ENCODE measurements at regions not wholly inside any gene's neighbourhood (a gene's known extent, or its start where the extent isn't known, plus 50 kb on each side); places are given as distances from the start of the nearest gene placed in this dataset.

DNA sequence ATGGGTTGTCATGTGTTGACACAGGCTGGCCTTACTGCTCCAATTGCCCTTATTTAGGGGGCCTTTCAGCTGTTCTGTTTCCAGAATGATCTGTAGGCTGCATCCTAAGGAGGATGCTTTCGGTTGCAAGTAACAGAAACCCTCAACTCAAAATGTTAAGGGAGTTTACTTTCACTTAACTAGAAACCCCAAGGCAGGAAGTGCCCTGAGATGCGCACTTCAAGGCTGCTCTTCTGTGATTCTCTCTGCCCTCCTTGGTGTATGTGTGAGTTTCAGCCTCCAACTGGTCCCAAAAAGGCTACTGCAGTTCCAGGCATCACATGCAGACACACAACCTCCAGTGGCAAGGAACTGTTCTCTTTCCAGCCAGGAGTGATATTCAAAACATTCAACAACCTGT lies 97.3 kb upstream of the ATP6AP2 start:
- no TSS peak for BruUV-seq (replicated peaks)
- ChIA-PET POLR2A (no interaction called here), CTCF (ENCODE audit: low intra/inter-chr PET ratio, low total read pairs) (no interaction called here)
- WGBS (ENCODE audit: low lambda C conversion rate): no CpG with 5 or more reads among the region's 2 CpGs
- H3K27ac ChIP-seq (ENCODE audit: extremely low read length, insufficient read depth, low read length): no peak overlapping the region
- no peak overlapping the region for H3K9ac ChIP-seq (ENCODE audit: insufficient read depth, low read depth, low read length)
- in situ Hi-C loops (cut with HindIII; ENCODE audit: extremely low pct_ligation_motif_present, low pct_unique_long_range_greater_than_20kb) (no loop called here), intact Hi-C loops (cut with micrococcal nuclease; ENCODE audit: unreplicated experiment) (no loop called here)
- no peak overlapping the region for H3K4me2 ChIP-seq (ENCODE audit: low read depth, low read length)
- no peaks in the 10 kb centered on the region for H3K9me3 ChIP-seq (ENCODE audit: low read length)
- H3K4me1 ChIP-seq (ENCODE audit: insufficient read depth, low read length): no peaks in the 10 kb centered on the region
- no peak overlapping the region for H2AFZ ChIP-seq (ENCODE audit: low read length)
- H3K27me3 ChIP-seq (ENCODE audit: control insufficient read depth in 1 of 2, insufficient read depth in 2 of 2, low read length in 2 of 2): no peaks in the 10 kb centered on the region
- no peak overlapping the region for H3K4me3 ChIP-seq (replicated peaks in 1 of 3; ENCODE audit: insufficient read depth in 1 of 3, low read depth in 2 of 3, low read length in 3 of 3)
- DNase-seq (ENCODE audit: low spot score): no peak
- no peaks in the 10 kb centered on the region for H3K36me3 ChIP-seq (replicated peaks in 1 of 2; ENCODE audit: control insufficient read depth in 1 of 2, insufficient read depth in 2 of 2, low read length in 2 of 2)
- H3K79me2 ChIP-seq (ENCODE audit: insufficient read depth, low read length): no peaks in the 10 kb centered on the region
- H4K20me1 ChIP-seq (ENCODE audit: insufficient read depth, low read length): no peaks in the 10 kb centered on the region
- no peak for TF ChIP-seq ZFY (CRISPR knock-in tag; IDR thresholded peaks at IDR 0.05)
- TF ChIP-seq TBX3 (IDR thresholded peaks at IDR 0.05; ENCODE audit: borderline replicate concordance): no peak
- TF ChIP-seq ZNF234 (CRISPR knock-in tag; conservative IDR thresholded peaks at IDR 0.05): no peak
- TF ChIP-seq KDM3A (CRISPR knock-in tag; IDR thresholded peaks at IDR 0.05; ENCODE audit: low read depth): no peak
- no peak for TF ChIP-seq ZNF543 (CRISPR knock-in tag; IDR thresholded peaks at IDR 0.05)
- no peak for TF ChIP-seq ZSCAN9 (CRISPR knock-in tag; IDR thresholded peaks at IDR 0.05; ENCODE audit: borderline replicate concordance)
- TF ChIP-seq, protein P1, sequence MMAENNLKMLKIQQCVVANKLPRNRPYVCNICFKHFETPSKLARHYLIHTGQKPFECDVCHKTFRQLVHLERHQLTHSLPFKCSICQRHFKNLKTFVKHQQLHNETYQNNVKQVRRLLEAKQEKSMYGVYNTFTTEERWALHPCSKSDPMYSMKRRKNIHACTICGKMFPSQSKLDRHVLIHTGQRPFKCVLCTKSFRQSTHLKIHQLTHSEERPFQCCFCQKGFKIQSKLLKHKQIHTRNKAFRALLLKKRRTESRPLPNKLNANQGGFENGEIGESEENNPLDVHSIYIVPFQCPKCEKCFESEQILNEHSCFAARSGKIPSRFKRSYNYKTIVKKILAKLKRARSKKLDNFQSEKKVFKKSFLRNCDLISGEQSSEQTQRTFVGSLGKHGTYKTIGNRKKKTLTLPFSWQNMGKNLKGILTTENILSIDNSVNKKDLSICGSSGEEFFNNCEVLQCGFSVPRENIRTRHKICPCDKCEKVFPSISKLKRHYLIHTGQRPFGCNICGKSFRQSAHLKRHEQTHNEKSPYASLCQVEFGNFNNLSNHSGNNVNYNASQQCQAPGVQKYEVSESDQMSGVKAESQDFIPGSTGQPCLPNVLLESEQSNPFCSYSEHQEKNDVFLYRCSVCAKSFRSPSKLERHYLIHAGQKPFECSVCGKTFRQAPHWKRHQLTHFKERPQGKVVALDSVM (CRISPR knock-in tag; IDR thresholded peaks at IDR 0.05): no peak
- TF ChIP-seq ZNF749 (CRISPR knock-in tag; IDR thresholded peaks at IDR 0.05; ENCODE audit: borderline replicate concordance): no peak
- no peak for TF ChIP-seq ZNF260 (CRISPR knock-in tag; IDR thresholded peaks at IDR 0.05; ENCODE audit: borderline replicate concordance, low read depth)
- no peak for TF ChIP-seq ZNF567 (CRISPR knock-in tag; IDR thresholded peaks at IDR 0.05; ENCODE audit: borderline replicate concordance)
- no peak for TF ChIP-seq YEATS4 (CRISPR knock-in tag; IDR thresholded peaks at IDR 0.05; ENCODE audit: borderline replicate concordance)
- TF ChIP-seq RCOR2 (CRISPR knock-in tag; IDR thresholded peaks at IDR 0.05): no peak
- no peak for FAIRE-seq
- no peak for ATAC-seq

Data from HepG2 (cell line).